B cell (primary cell): ENCODE measurements at regions not wholly inside any gene's neighbourhood (a gene's known extent, or its start where the extent isn't known, plus 50 kb on each side); places are given as distances from the start of the nearest gene placed in this dataset.

Experiments
- ATAC-seq: fragments of 200-7000 bp; cut with Tn5 transposase; one replicate; pipeline ENCODE4 v1.10.0; 2021; ENCODE audit warnings: low read depth, mild to moderate bottlenecking, moderate number of reproducible peaks, moderate library complexity
- CTCF ChIA-PET: fragments of 350-600 bp; sonication (Branson Sonifier 250); formaldehyde crosslinking; loops from one replicate; lab custom pipeline; 2021; ENCODE audit warnings: antibody characterized with exemption, inconsistent platforms; lab: Charles Lee
- POLR2A ChIA-PET: fragments of 350-600 bp; sonication (Branson Sonifier 250); formaldehyde crosslinking; loops from one replicate; lab custom pipeline; 2021; ENCODE audit warnings: antibody characterized with exemption; lab: Charles Lee
- DNase-seq: peaks from one replicate; pipeline ENCODE4 v3.0.0; 2013
- H2AFZ ChIP-seq: 2 replicates; pipeline ENCODE4 v1.6.1; 2012; ENCODE audit warnings: mild to moderate bottlenecking, low read depth, low read length; ENCODE audit not compliant: insufficient read depth, poor library complexity, severe bottlenecking
- H3K27ac ChIP-seq, 2 donors: 1 replicate in 1 of 2; 2 replicates in 1 of 2; pipeline ENCODE4 v1.5.1; 2012 to 2013; ENCODE audit warnings: low read length in 2 of 2, mild to moderate bottlenecking in 2 of 2, moderate library complexity in 1 of 2
- H3K27me3 ChIP-seq, 4 experiments: fragments of 200-600 bp in 1 of 4; sonication (generic) in 1 of 4; replicated peaks in 1 of 4; 1 replicate in 2 of 4; 2 replicates in 2 of 4; pipeline versions ENCODE4 v1.6.1 to v1.7.0; 2013 to 2016; ENCODE audit warnings: low read length in 3 of 4, mild to moderate bottlenecking in 2 of 4, mixed read lengths in 1 of 4, moderate library complexity in 1 of 4; ENCODE audit not compliant: insufficient read depth in 4 of 4, control insufficient read depth in 3 of 4; ENCODE audit errors: control extremely low read depth in 1 of 4
- H3K36me3 ChIP-seq, 2 experiments: replicated peaks in 1 of 2; 1 replicate in 1 of 2; 2 replicates in 1 of 2; pipeline versions ENCODE4 v1.6.1 to v1.7.1; 2013; ENCODE audit warnings: low read length in 1 of 2; ENCODE audit not compliant: insufficient read depth in 2 of 2, control insufficient read depth in 1 of 2; ENCODE audit errors: control extremely low read depth in 1 of 2, extremely low read depth in 1 of 2
- H3K4me1 ChIP-seq, 2 donors: fragments of 200-600 bp in 1 of 2; sonication (generic) in 1 of 2; 1 replicate in 1 of 2; 2 replicates in 1 of 2; pipeline versions ENCODE4 v1.5.1 to v1.6.1; 2013 to 2017; ENCODE audit warnings: low read length in 2 of 2; ENCODE audit not compliant: control insufficient read depth in 2 of 2, insufficient read depth in 2 of 2
- H3K4me2 ChIP-seq: replicated peaks from 2 replicates; pipeline ENCODE3; 2012; ENCODE audit warnings: mild to moderate bottlenecking, low read depth, low read length; ENCODE audit not compliant: poor library complexity, severe bottlenecking
- H3K4me3 ChIP-seq, 5 experiments: fragments of 200-600 bp in 1 of 5; sonication (generic) in 1 of 5; 1 replicate in 3 of 5; 2 replicates in 2 of 5; pipeline versions ENCODE4 v1.5.1 to v1.7.0; 2011 to 2016; ENCODE audit warnings: low read length in 4 of 5, mild to moderate bottlenecking in 4 of 5, low read depth in 2 of 5, control low read depth in 1 of 5, moderate library complexity in 1 of 5; ENCODE audit not compliant: insufficient read depth in 1 of 5; ENCODE audit errors: control extremely low read depth in 1 of 5, extremely low read depth in 1 of 5
- H3K79me2 ChIP-seq: fragments of 200-600 bp; sonication (generic); one replicate; pipeline ENCODE4 v1.6.0; 2016; ENCODE audit warnings: low read length; ENCODE audit not compliant: control insufficient read depth, insufficient read depth
- H3K9ac ChIP-seq: fragments of 200-600 bp; sonication (generic); 2 replicates; pipeline ENCODE4 v1.6.1; 2017; ENCODE audit warnings: mild to moderate bottlenecking, low read length, moderate library complexity
- H3K9me3 ChIP-seq, 3 donors: one replicate each; pipeline versions ENCODE4 v1.6.1 to v1.7.1; 2013; ENCODE audit warnings: low read length in 2 of 3; ENCODE audit not compliant: control insufficient read depth in 2 of 3, insufficient read depth in 1 of 3; ENCODE audit errors: control extremely low read depth in 1 of 3
- H4K20me1 ChIP-seq: 2 replicates; pipeline ENCODE4 v1.6.0; 2012; ENCODE audit warnings: mild to moderate bottlenecking, low read length; ENCODE audit not compliant: insufficient read depth, control insufficient read depth, poor library complexity, severe bottlenecking
- H3K27ac Mint-ChIP-seq: one replicate; pipeline ENCODE4 v1.8.0; 2021; ENCODE audit warnings: mixed read lengths
- H3K27me3 Mint-ChIP-seq: one replicate; pipeline ENCODE4 v1.8.0; 2021; ENCODE audit warnings: mixed read lengths
- H3K4me1 Mint-ChIP-seq: one replicate; pipeline ENCODE4 v1.8.0; 2021; ENCODE audit warnings: mixed read lengths
- H3K4me3 Mint-ChIP-seq: one replicate; pipeline ENCODE4 v1.8.0; 2021; ENCODE audit warnings: mixed read lengths
- H3K9me3 Mint-ChIP-seq: one replicate; pipeline ENCODE4 v1.8.0; 2022; ENCODE audit warnings: mixed read lengths; ENCODE audit not compliant: insufficient read depth
- EZH2 ChIP-seq: IDR thresholded peaks from 2 replicates; pipeline ENCODE4 v1.6.1; 2012; ENCODE audit warnings: borderline replicate concordance, low read depth, mild to moderate bottlenecking, moderate library complexity, low read length; ENCODE audit not compliant: insufficient read depth, poor library complexity, severe bottlenecking
- WGBS: methylation state at CpG from one replicate; pipeline ENCODE4 v1.1.5; 2013; ENCODE audit warnings: missing lambda C conversion rate; ENCODE audit not compliant: insufficient coverage; 5-methylcytosine and 5-hydroxymethylcytosine counted together
- intact Hi-C: fragments of 100-400 bp; cut with micrococcal nuclease; formaldehyde crosslinking; loops from one replicate; pipeline ENCODE4 v1.10.0; 2022
- TF ChIP-seq, protein P1 (sequence below): fragments of 200-600 bp; IDR thresholded peaks from one replicate; pipeline ENCODE4 v1.8.0; 2022; ENCODE audit warnings: antibody characterized with exemption, mild to moderate bottlenecking

DNA sequence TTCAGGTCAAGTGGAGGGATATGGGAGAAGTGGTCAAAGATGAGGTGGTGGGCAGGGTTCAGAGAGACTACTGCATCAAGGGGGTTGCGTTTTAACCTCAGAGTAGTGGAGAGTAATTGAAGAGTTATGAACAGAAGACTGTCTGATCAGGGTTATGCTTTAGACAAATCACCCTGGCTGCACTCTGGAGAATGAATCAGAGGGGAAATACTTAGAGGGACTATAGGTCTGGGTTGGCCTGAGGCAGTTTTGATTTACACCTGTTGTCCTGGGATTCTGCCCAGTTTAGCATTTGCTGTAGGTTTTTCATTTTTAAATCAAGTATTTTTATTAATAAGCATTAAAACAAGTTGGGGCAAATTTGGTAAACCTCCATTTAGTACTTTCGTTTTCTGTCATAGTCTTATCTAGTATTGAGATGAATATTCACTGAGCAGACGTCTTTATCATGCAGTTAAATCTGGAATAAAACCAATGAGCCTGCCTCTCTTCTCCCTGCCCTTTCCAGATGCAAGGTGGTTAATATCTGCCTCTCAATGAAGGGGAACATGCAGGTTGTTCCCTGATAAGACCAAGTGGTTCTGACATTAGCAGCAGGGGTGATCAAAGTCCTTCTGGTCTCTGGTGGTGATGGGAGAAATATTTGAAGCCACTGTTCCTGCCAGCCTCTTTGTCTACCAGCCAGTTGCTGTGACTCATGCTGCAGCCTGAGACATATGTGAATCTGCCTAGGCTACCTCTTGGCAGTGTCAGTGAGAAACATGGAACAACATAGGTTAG is 116.0 kb upstream of the RPS6KA3 start:
- Mint-ChIP-seq H3K27ac (no peak overlapping the region), H3K9me3 (no peaks in the 10 kb centered on the region), H3K4me1 (peaks cover 7% of the 10 kb centered on the region), H3K27me3 (no peaks in the 10 kb centered on the region), H3K4me3 (no peak overlapping the region)
- no peak overlapping the region for H3K27ac ChIP-seq
- no peak overlapping the region for H3K9ac ChIP-seq
- no peaks in the 10 kb centered on the region for H3K9me3 ChIP-seq
- H3K4me3 ChIP-seq, result no peak overlapping the region
- H3K4me1 ChIP-seq, result no peaks in the 10 kb centered on the region
- ChIA-PET POLR2A (no interaction called here), CTCF (no interaction called here)
- DNase-seq, result no peak
- no peaks in the 10 kb centered on the region for H3K27me3 ChIP-seq
- no peaks in the 10 kb centered on the region for H4K20me1 ChIP-seq
- no peak for TF ChIP-seq EZH2
- TF ChIP-seq, protein P1, sequence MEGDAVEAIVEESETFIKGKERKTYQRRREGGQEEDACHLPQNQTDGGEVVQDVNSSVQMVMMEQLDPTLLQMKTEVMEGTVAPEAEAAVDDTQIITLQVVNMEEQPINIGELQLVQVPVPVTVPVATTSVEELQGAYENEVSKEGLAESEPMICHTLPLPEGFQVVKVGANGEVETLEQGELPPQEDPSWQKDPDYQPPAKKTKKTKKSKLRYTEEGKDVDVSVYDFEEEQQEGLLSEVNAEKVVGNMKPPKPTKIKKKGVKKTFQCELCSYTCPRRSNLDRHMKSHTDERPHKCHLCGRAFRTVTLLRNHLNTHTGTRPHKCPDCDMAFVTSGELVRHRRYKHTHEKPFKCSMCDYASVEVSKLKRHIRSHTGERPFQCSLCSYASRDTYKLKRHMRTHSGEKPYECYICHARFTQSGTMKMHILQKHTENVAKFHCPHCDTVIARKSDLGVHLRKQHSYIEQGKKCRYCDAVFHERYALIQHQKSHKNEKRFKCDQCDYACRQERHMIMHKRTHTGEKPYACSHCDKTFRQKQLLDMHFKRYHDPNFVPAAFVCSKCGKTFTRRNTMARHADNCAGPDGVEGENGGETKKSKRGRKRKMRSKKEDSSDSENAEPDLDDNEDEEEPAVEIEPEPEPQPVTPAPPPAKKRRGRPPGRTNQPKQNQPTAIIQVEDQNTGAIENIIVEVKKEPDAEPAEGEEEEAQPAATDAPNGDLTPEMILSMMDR, result no peak
- intact Hi-C loops, result no loop called here
- no peaks in the 10 kb centered on the region for H3K36me3 ChIP-seq
- no peak for ATAC-seq
- no CpG with 5 or more reads among the region's 3 CpGs for WGBS
- H3K4me2 ChIP-seq, result no peak overlapping the region
- H2AFZ ChIP-seq, result no peak overlapping the region
- no peaks in the 10 kb centered on the region for H3K79me2 ChIP-seq

DNA sequence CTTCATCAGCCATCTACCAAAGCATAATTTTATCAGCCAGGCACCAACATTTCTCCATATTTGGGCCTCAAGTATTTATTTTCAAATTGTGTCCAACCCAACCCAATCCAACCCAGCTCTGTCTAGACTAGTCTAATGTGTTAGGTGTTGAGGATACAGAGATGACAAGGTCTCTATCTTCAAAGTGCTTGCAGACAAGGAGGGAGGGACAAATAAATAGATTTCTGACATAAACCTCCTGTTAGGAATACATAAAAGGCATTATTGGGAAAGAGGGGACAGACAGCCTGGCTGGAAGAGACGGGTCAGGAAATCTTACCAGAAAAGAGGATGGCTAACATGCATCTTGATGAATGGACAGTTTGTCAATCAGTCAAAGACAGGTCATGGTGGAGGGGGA is 115.4 kb upstream of the RPS6KA3 start:
- Histone ChIP-seq H4K20me1 (no peaks in the 10 kb centered on the region), H3K9ac (no peak overlapping the region), H3K27ac (no peak overlapping the region), H3K79me2 (no peaks in the 10 kb centered on the region), H3K4me3 (no peak overlapping the region), H3K36me3 (no peaks in the 10 kb centered on the region), H3K4me1 (no peaks in the 10 kb centered on the region), H3K27me3 (no peaks in the 10 kb centered on the region), H3K9me3 (no peaks in the 10 kb centered on the region), H3K4me2 (no peak overlapping the region), H2AFZ (no peak overlapping the region)
- DNase-seq, result no peak
- intact Hi-C loops, result no loop called here
- no peak for ATAC-seq
- peaks cover 7% of the 10 kb centered on the region for H3K4me1 Mint-ChIP-seq
- H3K9me3 Mint-ChIP-seq, result no peaks in the 10 kb centered on the region
- no peak for TF ChIP-seq EZH2
- TF ChIP-seq, protein P1, result no peak
- CTCF ChIA-PET, result no interaction called here
- H3K27ac Mint-ChIP-seq, result no peak overlapping the region
- POLR2A ChIA-PET, result no interaction called here
- no peak overlapping the region for H3K4me3 Mint-ChIP-seq
- 100% methylated on average over 1 of the region's 1 CpG for WGBS
- H3K27me3 Mint-ChIP-seq, result no peaks in the 10 kb centered on the region
